Lung (tissue), 11 donors: ENCODE measurements at regions not wholly inside any gene's neighbourhood (a gene's known extent, or its start where the extent isn't known, plus 50 kb on each side); places are given as distances from the start of the nearest gene placed in this dataset.

Experiments used
- ATAC-seq: fragments of 200-7000 bp; cut with Tn5 transposase; one replicate; pipeline ENCODE4 v1.9.1; 2020; ENCODE audit warnings: moderate number of reproducible peaks; ENCODE audit not compliant: insufficient read depth, low FRiP score
- DNase-seq, 3 donors: peaks; one replicate each; pipeline ENCODE4 v3.0.0-alpha.2; 2013 to 2017
- H3K27ac ChIP-seq, 2 donors: one replicate each; pipeline ENCODE4 v1.5.1; 2013; ENCODE audit warnings: mild to moderate bottlenecking in 2 of 2, moderate library complexity in 2 of 2, control low read depth in 1 of 2, inconsistent platforms in 1 of 2, low read depth in 1 of 2, low read length in 1 of 2
- H3K27me3 ChIP-seq, 3 donors: one replicate each; pipeline ENCODE4 v1.5.1; 2013; ENCODE audit warnings: low read length in 2 of 3; ENCODE audit not compliant: control insufficient read depth in 3 of 3, insufficient read depth in 3 of 3
- H3K36me3 ChIP-seq, 4 donors: one replicate each; pipeline ENCODE4 v1.5.1; 2013; ENCODE audit warnings: low read length in 4 of 4, mild to moderate bottlenecking in 1 of 4, moderate library complexity in 1 of 4; ENCODE audit not compliant: control insufficient read depth in 4 of 4, insufficient read depth in 4 of 4
- H3K4me1 ChIP-seq, 5 donors: one replicate each; pipeline ENCODE4 v1.5.1; 2013; ENCODE audit warnings: low read length in 5 of 5, mild to moderate bottlenecking in 2 of 5, moderate library complexity in 1 of 5; ENCODE audit not compliant: control insufficient read depth in 5 of 5, insufficient read depth in 5 of 5
- H3K4me3 ChIP-seq: one replicate; pipeline ENCODE4 v1.5.1; 2013; ENCODE audit warnings: mild to moderate bottlenecking, control low read depth, moderate library complexity
- H3K9ac ChIP-seq, 2 donors: one replicate each; pipeline ENCODE4 v1.5.1; 2013; ENCODE audit warnings: low read length in 2 of 2, control low read depth in 1 of 2; ENCODE audit not compliant: insufficient read depth in 1 of 2
- H3K9me3 ChIP-seq, 4 donors: one replicate each; pipeline ENCODE4 v1.5.1; 2013; ENCODE audit warnings: low read length in 3 of 4, mild to moderate bottlenecking in 1 of 4, moderate library complexity in 1 of 4; ENCODE audit not compliant: control insufficient read depth in 4 of 4, insufficient read depth in 3 of 4
- WGBS, 2 donors: extraction: QIAGEN DNeasy Blood & Tissue Kit; methylation state at CpG; one replicate each; pipeline ENCODE4 v1.1.7; 2013; 5-methylcytosine and 5-hydroxymethylcytosine counted together
- TF ChIP-seq, protein P1 (sequence below): IDR thresholded peaks from 2 replicates; pipeline ENCODE4 v1.5.1; 2012; ENCODE audit warnings: mild to moderate bottlenecking; ENCODE audit errors: control extremely low read depth, extremely low read depth
- donor health status: control.
- donor health status: control.
- donor health status: Bipolar disorder and iron deficiency.
- donor health status: healthy.
- donor health status: DM: yes; HTN: yes; CAD: no.

- Histone ChIP-seq H3K9ac (no peak overlapping the region), H3K27ac (no peak overlapping the region), H3K9me3 (no peaks in the 10 kb centered on the region), H3K4me3 (no peak overlapping the region), H3K4me1 (peaks cover 0 to 31% (median 9%) of the 10 kb centered on the region in 5 donors), H3K27me3 (no peaks in the 10 kb centered on the region), H3K36me3 (no peaks in the 10 kb centered on the region)
- WGBS, 2 donors = 97 to 100% methylated on average over 3 of the region's 3 CpGs
- ATAC-seq = no peak
- no peak for DNase-seq
- TF ChIP-seq, protein P1, sequence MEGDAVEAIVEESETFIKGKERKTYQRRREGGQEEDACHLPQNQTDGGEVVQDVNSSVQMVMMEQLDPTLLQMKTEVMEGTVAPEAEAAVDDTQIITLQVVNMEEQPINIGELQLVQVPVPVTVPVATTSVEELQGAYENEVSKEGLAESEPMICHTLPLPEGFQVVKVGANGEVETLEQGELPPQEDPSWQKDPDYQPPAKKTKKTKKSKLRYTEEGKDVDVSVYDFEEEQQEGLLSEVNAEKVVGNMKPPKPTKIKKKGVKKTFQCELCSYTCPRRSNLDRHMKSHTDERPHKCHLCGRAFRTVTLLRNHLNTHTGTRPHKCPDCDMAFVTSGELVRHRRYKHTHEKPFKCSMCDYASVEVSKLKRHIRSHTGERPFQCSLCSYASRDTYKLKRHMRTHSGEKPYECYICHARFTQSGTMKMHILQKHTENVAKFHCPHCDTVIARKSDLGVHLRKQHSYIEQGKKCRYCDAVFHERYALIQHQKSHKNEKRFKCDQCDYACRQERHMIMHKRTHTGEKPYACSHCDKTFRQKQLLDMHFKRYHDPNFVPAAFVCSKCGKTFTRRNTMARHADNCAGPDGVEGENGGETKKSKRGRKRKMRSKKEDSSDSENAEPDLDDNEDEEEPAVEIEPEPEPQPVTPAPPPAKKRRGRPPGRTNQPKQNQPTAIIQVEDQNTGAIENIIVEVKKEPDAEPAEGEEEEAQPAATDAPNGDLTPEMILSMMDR = no peak
Measured at GRCh38 chr1:228977741-228978140, 242.5 kb downstream of the RHOU start.

DNA sequence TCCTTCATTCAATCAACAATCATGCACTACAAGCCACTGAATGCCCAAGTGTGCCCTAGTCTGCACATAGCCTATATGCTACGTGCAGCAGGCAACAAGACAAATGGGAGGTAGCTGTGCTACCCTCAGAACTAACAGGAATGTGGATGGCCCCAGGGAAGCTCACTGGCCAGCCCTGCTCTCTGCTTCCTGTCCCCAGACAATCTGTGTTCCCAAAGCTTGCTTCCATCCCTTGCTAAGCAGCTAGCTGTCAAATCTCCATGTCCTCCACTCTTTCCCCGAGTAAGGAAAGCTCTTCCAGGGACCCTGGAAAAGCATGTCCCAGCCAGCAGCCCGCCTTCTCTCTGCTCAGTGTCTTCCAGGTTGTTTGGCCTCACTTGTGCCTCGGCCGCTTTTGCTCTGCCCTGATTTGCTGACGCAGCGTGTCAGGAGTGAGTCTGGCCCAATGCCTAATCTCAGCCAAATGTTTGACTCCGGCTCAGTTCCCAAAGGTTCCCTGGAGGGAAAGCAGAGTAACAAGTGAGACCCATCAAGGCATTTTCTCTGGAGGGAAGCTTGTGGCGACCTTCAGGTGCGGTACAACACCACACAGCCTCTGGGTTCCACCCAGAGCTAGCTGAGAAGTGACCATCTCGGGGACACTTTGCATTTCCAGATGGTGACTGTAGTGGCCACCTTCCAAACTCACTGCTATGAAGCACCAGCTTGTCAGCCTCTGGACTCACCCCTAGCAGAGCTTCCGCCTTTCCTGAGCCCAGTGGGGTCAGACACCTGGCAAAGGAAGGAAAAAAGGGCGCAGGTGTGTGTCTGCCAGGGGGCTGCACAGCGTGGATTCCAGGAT lies 243.4 kb downstream of the RHOU start:
- no peak overlapping the region for H3K4me3 ChIP-seq
- peak; percentile 70 to 86 (median 84) for DNase-seq
- H3K9me3 ChIP-seq = no peaks in the 10 kb centered on the region
- whole genome bisulfite sequencing, 2 donors = 63 to 77% methylated on average over 14 of the region's 14 CpGs
- H3K4me1 ChIP-seq = peaks cover 0 to 34% (median 9%) of the 10 kb centered on the region in 5 donors
- TF ChIP-seq, protein P1 = no peak
- no peak for ATAC-seq
- no peak overlapping the region for H3K9ac ChIP-seq
- no peaks in the 10 kb centered on the region for H3K27me3 ChIP-seq
- H3K36me3 ChIP-seq = no peaks in the 10 kb centered on the region
- H3K27ac ChIP-seq = peak overlapping the region in 1 of 2 donors; percentile 55

DNA sequence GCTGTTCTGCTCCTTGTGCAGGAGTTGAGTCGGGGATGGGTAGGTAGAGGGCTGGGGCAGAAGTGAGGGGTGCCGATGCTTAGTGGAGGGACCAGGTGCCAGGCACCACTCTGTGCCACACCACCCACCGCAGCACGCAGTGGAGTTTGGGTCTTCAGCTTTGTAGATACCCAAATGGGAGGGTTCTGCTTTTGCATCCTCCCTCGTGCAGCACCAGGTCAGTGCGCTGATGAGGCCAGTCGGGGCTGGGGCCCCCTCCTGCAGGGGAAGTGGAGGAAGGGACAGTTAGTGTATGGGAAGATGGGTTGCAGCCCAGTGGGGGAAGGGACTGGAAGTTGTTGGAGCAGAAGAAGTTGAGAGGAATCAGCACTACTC lies 244.0 kb downstream of the RHOU start:
- WGBS, 2 donors = 56 to 72% methylated on average over 7 of the region's 7 CpGs
- Histone ChIP-seq H3K4me3 (no peak overlapping the region), H3K9me3 (no peaks in the 10 kb centered on the region), H3K9ac (no peak overlapping the region), H3K27me3 (no peaks in the 10 kb centered on the region), H3K36me3 (no peaks in the 10 kb centered on the region), H3K27ac (no peak overlapping the region), H3K4me1 (peaks cover 0 to 39% (median 9%) of the 10 kb centered on the region in 5 donors)
- ATAC-seq = no peak
- DNase-seq = no peak
- TF ChIP-seq, protein P1 = no peak
